ENCODE measurements at regions not wholly inside any gene's neighbourhood (a gene's known extent, or its start where the extent isn't known, plus 50 kb on each side); places are given as distances from the start of the nearest gene placed in this dataset.

DNA sequence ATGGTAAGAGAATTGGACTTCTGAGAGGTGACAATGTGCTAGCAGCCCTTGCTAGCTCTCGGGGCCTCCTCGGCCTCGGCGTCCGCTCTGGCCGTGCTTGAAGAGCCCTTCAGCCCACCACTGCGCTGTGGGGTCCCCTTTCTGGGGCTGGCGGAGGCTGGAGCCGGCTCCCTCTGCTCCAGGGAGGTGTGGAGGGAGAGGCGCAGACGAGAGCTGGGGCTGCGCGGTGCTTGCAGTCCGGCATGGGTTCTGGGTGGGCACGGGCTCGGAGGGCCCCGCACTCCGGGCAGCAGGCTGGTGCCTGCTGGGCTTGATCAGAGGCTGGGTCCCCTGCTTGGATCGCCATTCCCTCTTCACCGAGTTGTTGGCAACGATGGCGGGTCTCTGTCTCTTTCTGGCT is 226.4 kb upstream of the AMIGO2 start:
- DNase-seq (ENCODE audit: low read depth) = no peak
- TF ChIP-seq, protein P1, sequence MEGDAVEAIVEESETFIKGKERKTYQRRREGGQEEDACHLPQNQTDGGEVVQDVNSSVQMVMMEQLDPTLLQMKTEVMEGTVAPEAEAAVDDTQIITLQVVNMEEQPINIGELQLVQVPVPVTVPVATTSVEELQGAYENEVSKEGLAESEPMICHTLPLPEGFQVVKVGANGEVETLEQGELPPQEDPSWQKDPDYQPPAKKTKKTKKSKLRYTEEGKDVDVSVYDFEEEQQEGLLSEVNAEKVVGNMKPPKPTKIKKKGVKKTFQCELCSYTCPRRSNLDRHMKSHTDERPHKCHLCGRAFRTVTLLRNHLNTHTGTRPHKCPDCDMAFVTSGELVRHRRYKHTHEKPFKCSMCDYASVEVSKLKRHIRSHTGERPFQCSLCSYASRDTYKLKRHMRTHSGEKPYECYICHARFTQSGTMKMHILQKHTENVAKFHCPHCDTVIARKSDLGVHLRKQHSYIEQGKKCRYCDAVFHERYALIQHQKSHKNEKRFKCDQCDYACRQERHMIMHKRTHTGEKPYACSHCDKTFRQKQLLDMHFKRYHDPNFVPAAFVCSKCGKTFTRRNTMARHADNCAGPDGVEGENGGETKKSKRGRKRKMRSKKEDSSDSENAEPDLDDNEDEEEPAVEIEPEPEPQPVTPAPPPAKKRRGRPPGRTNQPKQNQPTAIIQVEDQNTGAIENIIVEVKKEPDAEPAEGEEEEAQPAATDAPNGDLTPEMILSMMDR (IDR thresholded peaks at IDR 0.05; ENCODE audit: low read depth, low read length, missing control alignments) = no peak
- no peak overlapping the region for H3K4me3 ChIP-seq (ENCODE audit: low read depth, low read length)

DNA sequence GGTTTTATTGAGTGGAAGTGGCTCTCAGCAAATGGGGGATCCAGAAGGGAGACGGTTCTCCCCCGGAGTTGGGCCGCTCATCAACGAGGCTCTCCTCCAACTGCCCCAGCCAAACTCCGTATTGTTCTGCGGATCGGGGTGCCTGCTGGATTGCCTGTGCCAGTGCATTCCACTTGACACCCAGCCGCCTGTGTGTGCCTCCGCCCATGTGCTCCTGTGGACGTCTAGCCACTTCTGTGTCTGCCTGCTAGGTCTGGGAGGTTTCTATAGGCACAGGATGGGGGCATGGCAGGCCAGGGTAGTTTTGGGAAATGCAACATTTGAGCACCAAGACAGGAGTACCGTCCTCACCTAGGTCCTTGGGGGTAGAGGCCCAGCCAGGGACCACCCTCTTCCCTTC is 225.7 kb upstream of the AMIGO2 start:
- H3K4me3 ChIP-seq (ENCODE audit: low read depth, low read length) = no peak overlapping the region

DNA sequence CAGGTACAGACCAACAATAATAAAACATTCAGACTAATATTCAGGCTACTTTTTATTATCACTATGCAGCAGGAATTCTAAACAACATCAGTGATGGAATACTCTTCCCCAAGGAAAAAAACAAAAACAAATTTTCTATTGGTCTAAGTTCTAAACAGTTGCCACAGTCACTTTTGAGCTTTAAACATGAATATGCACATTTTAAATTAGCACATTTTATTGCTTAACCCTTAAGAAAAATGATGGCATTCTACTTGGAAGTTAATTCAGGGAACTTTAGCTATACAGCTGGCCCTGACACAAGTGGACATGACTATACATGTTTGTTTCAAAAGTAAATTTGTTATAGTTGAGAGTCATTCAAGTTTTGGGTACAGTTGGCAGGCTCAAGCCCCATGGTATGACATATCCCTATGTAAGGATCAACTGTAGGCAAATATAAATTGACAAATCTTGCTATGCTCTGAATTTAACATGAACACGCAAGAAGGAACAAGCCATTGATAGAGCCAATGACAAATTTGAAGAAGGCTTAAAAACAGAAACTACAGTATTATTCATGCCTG is 224.3 kb upstream of the AMIGO2 start:
- no peak for DNase-seq (ENCODE audit: low read depth)

More for the DNA sequence above, 225.7 kb upstream of the AMIGO2 start:
- TF ChIP-seq, protein P1 (IDR thresholded peaks at IDR 0.05; ENCODE audit: low read depth, low read length, missing control alignments) = no peak
- no peak for DNase-seq (ENCODE audit: low read depth)

DNA sequence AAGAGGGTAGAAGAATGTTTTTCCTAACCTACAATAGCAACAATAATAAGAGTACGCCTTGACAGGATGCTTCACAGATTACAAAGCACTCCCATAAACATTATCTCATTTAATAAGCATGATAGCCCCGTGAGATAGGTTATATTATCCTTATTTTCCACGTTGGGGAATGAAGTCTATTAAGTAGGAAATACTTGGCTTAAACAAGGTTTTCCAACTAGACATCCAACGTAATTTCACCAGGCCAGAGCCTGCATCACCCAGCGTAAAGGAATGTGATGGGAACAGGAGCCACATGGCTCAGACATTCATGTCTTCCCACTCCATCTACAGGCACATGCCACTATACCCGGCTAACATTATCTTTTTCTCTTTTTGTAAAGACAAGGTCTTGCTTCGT is 223.4 kb upstream of the AMIGO2 start:
- no peak for DNase-seq (ENCODE audit: low read depth)
- TF ChIP-seq, protein P1 (IDR thresholded peaks at IDR 0.05; ENCODE audit: low read depth, low read length, missing control alignments) = no peak
- H3K4me3 ChIP-seq (ENCODE audit: low read depth, low read length) = no peak overlapping the region

More for the DNA sequence above, 224.3 kb upstream of the AMIGO2 start:
- TF ChIP-seq, protein P1 (IDR thresholded peaks at IDR 0.05; ENCODE audit: low read depth, low read length, missing control alignments) = no peak
- no peak overlapping the region for H3K4me3 ChIP-seq (ENCODE audit: low read depth, low read length)

DNA sequence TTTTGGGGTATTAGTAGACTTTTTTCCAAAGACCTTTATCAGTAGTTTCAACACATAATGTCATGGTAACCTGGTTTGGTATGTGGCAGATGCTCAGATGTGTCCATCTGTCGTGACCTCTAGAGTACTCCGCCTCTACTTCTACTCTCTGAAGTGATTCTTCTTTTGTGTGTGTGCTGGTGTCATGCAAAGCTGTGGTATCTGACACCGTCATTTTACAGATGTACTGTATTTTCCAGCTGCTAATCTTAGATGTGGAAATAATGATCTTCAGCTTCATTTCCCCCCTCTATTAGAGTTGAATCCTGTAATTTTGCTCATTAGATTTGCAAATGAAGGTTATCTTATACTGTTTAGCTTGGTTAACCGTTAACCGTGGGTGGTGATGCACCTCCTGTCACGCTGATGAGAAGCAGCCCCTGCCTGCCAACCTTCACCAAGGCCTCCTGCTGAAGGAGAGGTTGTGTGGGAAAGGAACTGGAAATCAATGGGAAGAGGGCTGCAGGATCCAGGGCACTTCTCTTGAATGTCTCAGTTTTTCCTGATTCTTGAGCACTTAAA is 222.4 kb upstream of the AMIGO2 start:
- no peak for DNase-seq (ENCODE audit: low read depth)
- H3K4me3 ChIP-seq (ENCODE audit: low read depth, low read length) = no peak overlapping the region
- TF ChIP-seq, protein P1 (IDR thresholded peaks at IDR 0.05; ENCODE audit: low read depth, low read length, missing control alignments) = no peak

DNA sequence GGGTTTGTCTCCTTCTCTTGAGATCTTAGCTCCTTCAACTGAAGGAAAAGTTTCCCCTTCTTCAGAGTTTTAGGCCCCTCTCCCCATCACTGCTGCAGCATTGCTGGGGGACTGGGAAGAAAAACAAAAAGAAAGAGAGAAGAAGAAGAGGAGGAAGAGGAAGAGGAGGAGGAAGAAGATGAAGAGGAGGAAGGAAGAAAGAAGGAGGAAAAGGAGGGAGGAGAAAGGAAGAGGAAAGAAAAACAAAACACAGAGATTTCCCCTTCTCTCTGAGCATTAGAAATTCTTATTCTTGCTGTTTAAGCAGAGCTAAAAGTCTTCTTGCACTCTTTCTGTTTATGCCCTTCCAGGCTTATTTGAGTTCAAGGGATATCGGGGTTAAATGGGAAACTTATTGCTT is 219.8 kb upstream of the AMIGO2 start:
- no peak for DNase-seq (ENCODE audit: low read depth)
- TF ChIP-seq, protein P1 (IDR thresholded peaks at IDR 0.05; ENCODE audit: low read depth, low read length, missing control alignments) = no peak
- no peak overlapping the region for H3K4me3 ChIP-seq (ENCODE audit: low read depth, low read length)

DNA sequence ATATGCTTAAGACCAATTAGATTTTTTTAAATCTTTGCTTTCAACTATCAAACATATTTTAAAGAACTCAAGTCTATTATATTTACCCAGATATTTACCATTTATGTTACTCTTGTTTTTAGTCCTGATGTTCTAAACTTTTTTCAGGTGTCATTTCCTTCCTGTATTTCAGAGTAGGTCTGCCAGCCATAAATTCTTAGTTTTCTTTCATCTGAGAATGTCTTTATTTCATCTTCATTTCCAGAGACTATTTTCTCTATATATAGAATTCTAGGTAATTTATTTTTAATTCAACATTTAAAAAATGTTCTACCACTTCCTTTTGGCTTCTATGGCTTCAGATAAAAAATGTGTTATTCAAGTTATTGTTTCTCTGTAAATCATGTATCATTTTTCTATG is 218.2 kb upstream of the AMIGO2 start:
- no peak for DNase-seq (ENCODE audit: low read depth)
- no peak overlapping the region for H3K4me3 ChIP-seq (ENCODE audit: low read depth, low read length)
- TF ChIP-seq, protein P1 (IDR thresholded peaks at IDR 0.05; ENCODE audit: low read depth, low read length, missing control alignments) = no peak

Data from GM12864 (cell line).